Parathyroid adenoma (tissue), 2 donors: ENCODE measurements at regions not wholly inside any gene's neighbourhood (a gene's known extent, or its start where the extent isn't known, plus 50 kb on each side); places are given as distances from the start of the nearest gene placed in this dataset.

Experiments
- H2AFZ ChIP-seq: fragments of 300-600 bp; sonication (generic); one replicate; pipeline ENCODE4 v1.7.0; 2017; ENCODE audit warnings: antibody characterized with exemption, mild to moderate bottlenecking
- H3K27ac ChIP-seq: fragments of 300-600 bp; sonication (generic); one replicate; pipeline ENCODE4 v1.7.0; 2017
- H3K27me3 ChIP-seq: fragments of 300-600 bp; sonication (generic); one replicate; pipeline ENCODE4 v1.7.0; 2017; ENCODE audit warnings: low read length; ENCODE audit not compliant: control insufficient read depth, insufficient read depth
- H3K36me3 ChIP-seq: fragments of 300-600 bp; sonication (generic); one replicate; pipeline ENCODE4 v1.7.0; 2017; ENCODE audit warnings: low read length; ENCODE audit not compliant: control insufficient read depth, insufficient read depth
- H3K4me1 ChIP-seq: fragments of 300-600 bp; sonication (generic); one replicate; pipeline ENCODE4 v1.7.0; 2017; ENCODE audit warnings: control low read depth
- H3K4me2 ChIP-seq: fragments of 300-600 bp; sonication (generic); one replicate; pipeline ENCODE4 v1.7.0; 2017; ENCODE audit warnings: low read length
- H3K4me3 ChIP-seq: fragments of 300-600 bp; sonication (generic); one replicate; pipeline ENCODE4 v1.7.0; 2017; ENCODE audit warnings: low read depth, low read length
- H3K79me2 ChIP-seq: fragments of 300-600 bp; sonication (generic); one replicate; pipeline ENCODE4 v1.7.0; 2017; ENCODE audit warnings: control low read depth
- H3K9ac ChIP-seq: fragments of 300-600 bp; sonication (generic); one replicate; pipeline ENCODE4 v1.7.0; 2017; ENCODE audit warnings: mild to moderate bottlenecking
- H3K9me3 ChIP-seq: fragments of 300-600 bp; sonication (generic); one replicate; pipeline ENCODE4 v1.7.0; 2017; ENCODE audit warnings: low read length; ENCODE audit not compliant: control insufficient read depth
- TF ChIP-seq, protein P1 (sequence below): fragments of 300-600 bp; sonication (generic); IDR thresholded peaks from one replicate; pipeline ENCODE4 v1.7.0; 2017; ENCODE audit warnings: antibody characterized with exemption, mild to moderate bottlenecking
- donor health status: primary hyperparathyroidism.

DNA sequence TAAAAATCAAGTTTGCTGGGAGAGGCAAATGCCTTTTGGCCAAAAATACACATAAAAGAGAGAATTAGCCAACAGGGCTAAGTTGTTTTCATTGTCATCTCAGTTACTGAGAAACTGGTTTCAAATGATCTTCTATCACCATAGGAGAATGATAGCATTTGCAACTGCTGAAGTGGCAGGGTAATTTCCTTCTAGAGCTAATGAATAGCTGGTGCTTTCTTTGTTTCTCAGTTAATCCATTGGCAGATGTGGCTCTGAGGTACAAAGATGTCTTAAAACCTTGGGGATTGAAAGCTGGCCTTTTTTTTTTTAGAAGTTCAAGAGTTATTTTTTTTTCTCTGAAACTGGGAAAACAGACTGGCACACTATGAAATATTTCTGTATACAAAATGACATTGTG lies 332.7 kb upstream of the KLF12 start:
- TF ChIP-seq, protein P1, sequence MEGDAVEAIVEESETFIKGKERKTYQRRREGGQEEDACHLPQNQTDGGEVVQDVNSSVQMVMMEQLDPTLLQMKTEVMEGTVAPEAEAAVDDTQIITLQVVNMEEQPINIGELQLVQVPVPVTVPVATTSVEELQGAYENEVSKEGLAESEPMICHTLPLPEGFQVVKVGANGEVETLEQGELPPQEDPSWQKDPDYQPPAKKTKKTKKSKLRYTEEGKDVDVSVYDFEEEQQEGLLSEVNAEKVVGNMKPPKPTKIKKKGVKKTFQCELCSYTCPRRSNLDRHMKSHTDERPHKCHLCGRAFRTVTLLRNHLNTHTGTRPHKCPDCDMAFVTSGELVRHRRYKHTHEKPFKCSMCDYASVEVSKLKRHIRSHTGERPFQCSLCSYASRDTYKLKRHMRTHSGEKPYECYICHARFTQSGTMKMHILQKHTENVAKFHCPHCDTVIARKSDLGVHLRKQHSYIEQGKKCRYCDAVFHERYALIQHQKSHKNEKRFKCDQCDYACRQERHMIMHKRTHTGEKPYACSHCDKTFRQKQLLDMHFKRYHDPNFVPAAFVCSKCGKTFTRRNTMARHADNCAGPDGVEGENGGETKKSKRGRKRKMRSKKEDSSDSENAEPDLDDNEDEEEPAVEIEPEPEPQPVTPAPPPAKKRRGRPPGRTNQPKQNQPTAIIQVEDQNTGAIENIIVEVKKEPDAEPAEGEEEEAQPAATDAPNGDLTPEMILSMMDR = no peak
- Histone ChIP-seq H3K27ac (no peak overlapping the region), H3K79me2 (no peaks in the 10 kb centered on the region), H3K36me3 (no peaks in the 10 kb centered on the region), H3K4me2 (no peak overlapping the region), H3K9ac (no peak overlapping the region), H3K9me3 (no peaks in the 10 kb centered on the region), H3K27me3 (no peaks in the 10 kb centered on the region), H2AFZ (no peak overlapping the region), H3K4me1 (no peaks in the 10 kb centered on the region), H3K4me3 (no peak overlapping the region)

DNA sequence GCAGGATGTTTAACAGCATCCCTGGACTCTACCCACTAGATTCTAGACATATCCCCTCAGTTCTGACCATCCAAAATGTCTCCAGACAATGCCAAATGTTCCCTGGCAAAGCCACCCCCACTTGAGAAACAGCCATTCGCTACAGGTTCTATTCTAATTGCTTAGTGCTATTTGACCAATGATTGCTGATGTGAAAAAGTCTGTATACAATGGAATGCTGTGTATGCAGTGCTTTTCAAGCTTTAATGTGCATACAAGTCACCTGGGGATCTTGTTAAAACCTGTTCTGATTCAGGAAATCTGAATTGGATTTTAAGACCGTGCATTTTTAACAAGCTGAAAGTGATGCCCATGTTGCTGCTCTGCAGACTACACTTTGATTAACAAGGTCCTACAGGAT lies 331.8 kb upstream of the KLF12 start:
- no peaks in the 10 kb centered on the region for H3K9me3 ChIP-seq
- no peaks in the 10 kb centered on the region for H3K27me3 ChIP-seq
- H3K4me1 ChIP-seq = no peaks in the 10 kb centered on the region
- TF ChIP-seq, protein P1 = no peak
- no peak overlapping the region for H2AFZ ChIP-seq
- no peak overlapping the region for H3K27ac ChIP-seq
- no peaks in the 10 kb centered on the region for H3K36me3 ChIP-seq
- no peak overlapping the region for H3K9ac ChIP-seq
- H3K79me2 ChIP-seq = no peaks in the 10 kb centered on the region
- no peak overlapping the region for H3K4me3 ChIP-seq
- no peak overlapping the region for H3K4me2 ChIP-seq

DNA sequence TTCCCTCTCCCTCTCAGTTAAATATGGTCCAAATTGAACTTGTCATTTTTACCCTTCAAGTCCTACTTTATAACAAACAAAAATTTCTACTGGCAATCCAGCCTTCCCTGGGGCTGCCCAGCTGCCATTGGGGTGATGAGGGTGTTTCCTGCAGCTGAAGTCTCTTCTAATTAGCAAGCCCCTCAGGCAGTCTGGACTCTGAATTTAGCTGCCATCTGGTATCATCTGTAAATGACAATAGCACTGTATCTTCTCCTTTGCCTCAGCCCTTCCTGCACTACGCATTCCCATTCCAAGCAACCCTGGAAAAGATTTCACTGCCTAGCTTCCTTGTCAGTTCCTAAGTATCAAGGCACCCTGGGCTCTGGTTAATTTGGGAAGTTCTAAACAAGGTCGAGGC lies 331.1 kb upstream of the KLF12 start:
- no peak overlapping the region for H3K4me3 ChIP-seq
- TF ChIP-seq, protein P1 = no peak
- H3K27me3 ChIP-seq = no peaks in the 10 kb centered on the region
- no peak overlapping the region for H3K4me2 ChIP-seq
- H3K9ac ChIP-seq = no peak overlapping the region
- H3K9me3 ChIP-seq = no peaks in the 10 kb centered on the region
- H2AFZ ChIP-seq = no peak overlapping the region
- no peaks in the 10 kb centered on the region for H3K36me3 ChIP-seq
- no peaks in the 10 kb centered on the region for H3K4me1 ChIP-seq
- H3K79me2 ChIP-seq = no peaks in the 10 kb centered on the region
- H3K27ac ChIP-seq = no peak overlapping the region

DNA sequence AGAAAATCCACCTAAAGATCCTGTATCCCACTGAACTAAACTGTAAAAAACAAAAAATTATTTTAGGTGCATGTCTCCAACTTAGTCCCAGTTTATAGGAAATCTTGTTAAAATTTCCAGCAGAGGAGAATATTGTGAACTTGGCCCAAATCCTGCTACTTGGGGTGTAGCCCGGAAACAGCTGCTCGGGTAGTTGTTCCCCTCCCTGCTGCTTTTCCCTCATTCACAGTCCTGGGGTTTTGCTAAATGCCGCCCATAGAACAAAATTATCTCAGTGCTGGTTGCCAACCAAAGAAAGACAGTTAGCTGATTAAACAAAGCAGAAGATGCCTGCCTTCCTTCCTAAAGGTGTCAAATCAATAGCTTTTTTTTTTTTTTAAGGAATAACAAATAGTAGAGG lies 330.5 kb upstream of the KLF12 start:
- no peak overlapping the region for H3K9ac ChIP-seq
- no peak overlapping the region for H3K4me2 ChIP-seq
- TF ChIP-seq, protein P1 = no peak
- H3K27me3 ChIP-seq = no peaks in the 10 kb centered on the region
- no peaks in the 10 kb centered on the region for H3K36me3 ChIP-seq
- H3K79me2 ChIP-seq = no peaks in the 10 kb centered on the region
- H3K4me3 ChIP-seq = no peak overlapping the region
- no peaks in the 10 kb centered on the region for H3K4me1 ChIP-seq
- H2AFZ ChIP-seq = no peak overlapping the region
- no peak overlapping the region for H3K27ac ChIP-seq
- no peaks in the 10 kb centered on the region for H3K9me3 ChIP-seq

DNA sequence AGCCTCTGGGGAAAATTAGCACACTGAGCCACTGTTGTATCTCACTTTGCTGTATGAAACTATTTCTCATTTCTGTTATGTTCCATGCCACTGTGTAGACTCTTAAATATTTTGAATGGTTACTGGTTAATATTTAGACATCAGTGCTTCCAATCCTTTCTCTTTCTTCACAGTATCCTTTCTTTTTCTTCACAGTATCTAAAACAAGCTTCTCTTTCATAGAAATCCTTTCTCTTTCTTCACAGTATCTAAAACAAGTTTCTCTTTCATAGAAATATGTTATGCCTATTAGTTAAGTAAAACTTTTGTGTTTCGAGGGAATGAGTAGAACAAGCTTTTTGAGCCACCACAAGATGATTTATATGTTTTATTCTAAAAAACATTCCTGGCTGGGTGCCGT lies 326.8 kb upstream of the KLF12 start:
- Histone ChIP-seq H3K27me3 (no peaks in the 10 kb centered on the region), H3K4me3 (no peak overlapping the region), H3K36me3 (no peaks in the 10 kb centered on the region), H3K27ac (no peak overlapping the region), H3K9me3 (no peaks in the 10 kb centered on the region), H3K79me2 (no peaks in the 10 kb centered on the region), H3K4me1 (no peaks in the 10 kb centered on the region), H3K9ac (no peak overlapping the region), H2AFZ (no peak overlapping the region), H3K4me2 (no peak overlapping the region)
- TF ChIP-seq, protein P1 = no peak
